ENCODE measurements at regions not wholly inside any gene's neighbourhood (a gene's known extent, or its start where the extent isn't known, plus 50 kb on each side); places are given as distances from the start of the nearest gene placed in this dataset.
A peak's percentile ranks its signal among the peaks of the same experiment; 100 is the strongest.

DNA sequence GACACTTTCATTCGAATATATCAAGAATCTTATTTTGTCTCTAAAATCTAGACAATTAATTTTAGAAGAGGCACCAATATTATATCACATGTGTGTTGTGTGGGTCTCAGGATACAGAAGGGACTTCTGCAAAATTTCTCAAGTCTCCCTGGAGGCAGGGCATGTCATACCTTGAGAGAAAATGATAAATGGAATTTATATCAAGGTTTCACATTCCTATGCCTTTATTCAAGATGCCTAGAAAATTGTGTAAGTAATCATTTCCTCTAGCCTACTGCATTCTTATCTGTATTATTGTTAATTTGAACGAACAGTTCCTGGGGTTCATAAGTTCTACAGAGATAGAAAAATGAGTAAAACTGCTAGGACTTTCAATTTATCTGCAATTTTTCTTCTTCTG, 1247.9 kb downstream of the GRIK2 start:
- POLR2A ChIA-PET = no interaction called here
- DNase-seq (ENCODE audit: extremely low spot score) = no peak
- TF ChIP-seq FOXA1 (IDR thresholded peaks at IDR 0.05) = no peak
- no peak for TF ChIP-seq HDGF (IDR thresholded peaks at IDR 0.05; ENCODE audit: borderline replicate concordance)
- no peak for TF ChIP-seq ARNT (IDR thresholded peaks at IDR 0.05)
- no peak for TF ChIP-seq LEF1 (IDR thresholded peaks at IDR 0.05; ENCODE audit: borderline replicate concordance)
- CTCF ChIA-PET = no interaction called here

GRCh38 chr6:102631921-102632320, 1238.4 kb downstream of the GRIK2 start:
- DNase-seq (ENCODE audit: extremely low spot score) = no peak
- CTCF ChIA-PET = interaction anchor here (0.6 to 1.2 kb wide), 3 partner anchors 12 to 946 kb away, joined by 3 read pairs; no protein-coding TSS in a partner anchor
- no peak for TF ChIP-seq SP1 (IDR thresholded peaks at IDR 0.05)
- no peak for TF ChIP-seq ELF4 (IDR thresholded peaks at IDR 0.05)
- no peak for TF ChIP-seq ARNT (IDR thresholded peaks at IDR 0.05)
- TF ChIP-seq FOXA1 (IDR thresholded peaks at IDR 0.05) = no peak
- TF ChIP-seq FOXK2 (IDR thresholded peaks at IDR 0.05) = no peak
- POLR2A ChIA-PET = no interaction called here

- TF ChIP-seq HDGF (IDR thresholded peaks at IDR 0.05; ENCODE audit: borderline replicate concordance) = no peak
- no peak for TF ChIP-seq NFRKB (IDR thresholded peaks at IDR 0.05)
- TF ChIP-seq SUZ12 (IDR thresholded peaks at IDR 0.05) = no peak
- no peak for TF ChIP-seq LEF1 (IDR thresholded peaks at IDR 0.05; ENCODE audit: borderline replicate concordance)
- TF ChIP-seq TARDBP (IDR thresholded peaks at IDR 0.05) = no peak
- no peak for TF ChIP-seq ELF4 (IDR thresholded peaks at IDR 0.05)
- TF ChIP-seq FOXM1 (IDR thresholded peaks at IDR 0.05; ENCODE audit: borderline replicate concordance) = no peak
- no peak for TF ChIP-seq ARNT (IDR thresholded peaks at IDR 0.05)
- no peak for TF ChIP-seq L3MBTL2 (conservative IDR thresholded peaks at IDR 0.05)
- no peak for TF ChIP-seq BHLHE40 (IDR thresholded peaks at IDR 0.05; ENCODE audit: borderline replicate concordance)
- TF ChIP-seq, protein P1, sequence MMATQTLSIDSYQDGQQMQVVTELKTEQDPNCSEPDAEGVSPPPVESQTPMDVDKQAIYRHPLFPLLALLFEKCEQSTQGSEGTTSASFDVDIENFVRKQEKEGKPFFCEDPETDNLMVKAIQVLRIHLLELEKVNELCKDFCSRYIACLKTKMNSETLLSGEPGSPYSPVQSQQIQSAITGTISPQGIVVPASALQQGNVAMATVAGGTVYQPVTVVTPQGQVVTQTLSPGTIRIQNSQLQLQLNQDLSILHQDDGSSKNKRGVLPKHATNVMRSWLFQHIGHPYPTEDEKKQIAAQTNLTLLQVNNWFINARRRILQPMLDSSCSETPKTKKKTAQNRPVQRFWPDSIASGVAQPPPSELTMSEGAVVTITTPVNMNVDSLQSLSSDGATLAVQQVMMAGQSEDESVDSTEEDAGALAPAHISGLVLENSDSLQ (IDR thresholded peaks at IDR 0.05) = no peak
- no peak for TF ChIP-seq FOXK2 (IDR thresholded peaks at IDR 0.05)
- TF ChIP-seq FOXA1 (IDR thresholded peaks at IDR 0.05) = no peak
- TF ChIP-seq CTBP1 (IDR thresholded peaks at IDR 0.05; ENCODE audit: borderline replicate concordance) = no peak
- POLR2A ChIA-PET = no interaction called here
- CTCF ChIA-PET = no interaction called here
- DNase-seq (ENCODE audit: extremely low spot score) = no peak
Measured at GRCh38 chr6:102623201-102623600, 1229.7 kb downstream of the GRIK2 start.

- peak; percentile 11 for DNase-seq (ENCODE audit: extremely low spot score)
- TF ChIP-seq FOXK2 (IDR thresholded peaks at IDR 0.05) (no peak), NFRKB (IDR thresholded peaks at IDR 0.05) (no peak), FOXA1 (IDR thresholded peaks at IDR 0.05) (no peak), SP1 (IDR thresholded peaks at IDR 0.05) (no peak), LEF1 (IDR thresholded peaks at IDR 0.05; ENCODE audit: borderline replicate concordance) (no peak), CTBP1 (IDR thresholded peaks at IDR 0.05; ENCODE audit: borderline replicate concordance) (no peak), ARNT (IDR thresholded peaks at IDR 0.05) (no peak), BHLHE40 (IDR thresholded peaks at IDR 0.05; ENCODE audit: borderline replicate concordance) (no peak), SUZ12 (IDR thresholded peaks at IDR 0.05) (no peak), TARDBP (IDR thresholded peaks at IDR 0.05) (no peak), HDGF (IDR thresholded peaks at IDR 0.05; ENCODE audit: borderline replicate concordance) (no peak), ELF4 (IDR thresholded peaks at IDR 0.05) (no peak), L3MBTL2 (conservative IDR thresholded peaks at IDR 0.05) (no peak), FOXM1 (IDR thresholded peaks at IDR 0.05; ENCODE audit: borderline replicate concordance) (no peak)
- TF ChIP-seq, protein P1 (IDR thresholded peaks at IDR 0.05) = no peak
- POLR2A ChIA-PET = no interaction called here
- CTCF ChIA-PET = interaction anchor here (0.7 to 1.0 kb wide), 3 partner anchors 9 to 25 kb away, joined by 3 read pairs; no protein-coding TSS in a partner anchor
Measured at GRCh38 chr6:102619585-102619984, 1226.1 kb downstream of the GRIK2 start.

DNA sequence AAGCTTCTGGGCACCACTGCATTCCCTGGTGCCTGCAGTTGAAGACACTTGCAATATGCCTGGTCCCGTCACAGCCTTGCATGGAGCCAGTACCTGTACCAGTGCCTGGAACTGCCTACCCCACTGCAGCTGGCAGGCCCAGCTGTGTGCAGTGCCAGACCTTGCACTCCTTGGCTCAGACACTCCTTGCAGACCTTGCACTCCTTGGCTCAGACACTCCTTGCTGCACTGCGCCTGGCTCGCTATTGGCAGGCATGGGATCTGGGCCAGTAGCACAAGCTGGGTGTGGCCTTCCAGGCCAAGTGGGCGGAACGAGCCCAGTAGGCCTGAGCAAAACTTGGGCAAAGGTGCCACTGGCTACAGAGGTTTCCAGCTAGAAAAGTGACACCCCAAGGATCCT, 1189.1 kb downstream of the GRIK2 start:
- no peak for DNase-seq (ENCODE audit: extremely low spot score)
- ChIA-PET CTCF (no interaction called here), POLR2A (no interaction called here)
- TF ChIP-seq, protein P1 (IDR thresholded peaks at IDR 0.05) = no peak
- no peak for TF ChIP-seq CTBP1 (IDR thresholded peaks at IDR 0.05; ENCODE audit: borderline replicate concordance)
- TF ChIP-seq BHLHE40 (IDR thresholded peaks at IDR 0.05; ENCODE audit: borderline replicate concordance) = no peak
- TF ChIP-seq NFRKB (IDR thresholded peaks at IDR 0.05) = no peak
- no peak for TF ChIP-seq FOXM1 (IDR thresholded peaks at IDR 0.05; ENCODE audit: borderline replicate concordance)
- TF ChIP-seq FOXA1 (IDR thresholded peaks at IDR 0.05) = no peak
- no peak for TF ChIP-seq ARNT (IDR thresholded peaks at IDR 0.05)
- TF ChIP-seq SUZ12 (IDR thresholded peaks at IDR 0.05) = no peak
- TF ChIP-seq SP1 (IDR thresholded peaks at IDR 0.05) = no peak
- no peak for TF ChIP-seq L3MBTL2 (conservative IDR thresholded peaks at IDR 0.05)
- no peak for TF ChIP-seq FOXK2 (IDR thresholded peaks at IDR 0.05)
- TF ChIP-seq HDGF (IDR thresholded peaks at IDR 0.05; ENCODE audit: borderline replicate concordance) = no peak
- TF ChIP-seq ZNF384 (IDR thresholded peaks at IDR 0.05) = no peak
- TF ChIP-seq ELF4 (IDR thresholded peaks at IDR 0.05) = no peak
- TF ChIP-seq LEF1 (IDR thresholded peaks at IDR 0.05; ENCODE audit: borderline replicate concordance) = no peak
- TF ChIP-seq TARDBP (IDR thresholded peaks at IDR 0.05) = no peak

DNA sequence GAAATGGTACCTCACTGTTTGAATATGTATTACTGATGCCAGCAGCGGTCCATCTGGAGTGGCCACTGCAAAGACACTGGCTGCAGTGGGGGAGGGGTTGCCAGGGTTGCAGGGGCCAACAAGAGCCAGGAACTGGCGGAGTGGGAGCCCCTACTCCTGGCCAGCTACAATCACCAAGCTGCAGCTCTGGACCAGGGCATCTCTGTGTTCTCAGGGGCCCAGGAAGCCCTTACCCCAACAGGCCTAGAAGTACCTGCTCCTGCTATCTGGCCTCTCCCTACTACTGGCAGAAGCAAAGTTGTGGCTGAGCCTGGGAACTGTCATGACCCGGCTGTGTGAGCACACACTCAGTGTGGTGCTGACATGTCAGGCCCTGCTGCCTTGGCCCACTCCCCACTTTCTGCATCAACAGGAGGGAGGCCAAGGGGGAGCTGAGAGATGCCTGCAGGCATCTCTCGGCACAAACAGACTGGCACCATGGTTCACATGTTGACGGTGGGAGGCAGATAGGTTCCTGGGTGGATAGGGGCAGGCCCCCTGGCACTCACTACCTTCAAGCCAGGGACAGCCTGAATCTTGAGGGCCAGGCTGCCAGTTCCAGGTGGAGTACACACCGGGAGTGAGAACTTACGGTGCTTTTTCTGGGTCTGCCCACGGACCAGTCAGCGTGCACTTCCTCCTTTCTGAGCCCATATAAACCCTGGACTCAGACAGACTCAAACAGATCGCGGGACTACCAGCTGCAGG, 1188.0 kb downstream of the GRIK2 start:
- no peak for TF ChIP-seq ARNT (IDR thresholded peaks at IDR 0.05)
- no peak for TF ChIP-seq SUZ12 (IDR thresholded peaks at IDR 0.05)
- no peak for TF ChIP-seq NFRKB (IDR thresholded peaks at IDR 0.05)
- no peak for TF ChIP-seq HDGF (IDR thresholded peaks at IDR 0.05; ENCODE audit: borderline replicate concordance)
- no peak for TF ChIP-seq CTBP1 (IDR thresholded peaks at IDR 0.05; ENCODE audit: borderline replicate concordance)
- TF ChIP-seq ZNF384 (IDR thresholded peaks at IDR 0.05) = no peak
- TF ChIP-seq FOXK2 (IDR thresholded peaks at IDR 0.05) = no peak
- TF ChIP-seq ELF4 (IDR thresholded peaks at IDR 0.05) = no peak
- TF ChIP-seq, protein P1 (IDR thresholded peaks at IDR 0.05) = no peak
- ChIA-PET POLR2A (no interaction called here), CTCF (no interaction called here)
- DNase-seq (ENCODE audit: extremely low spot score) = no peak
